Endodermal cell (in vitro differentiated cells): ENCODE measurements at regions not wholly inside any gene's neighbourhood (a gene's known extent, or its start where the extent isn't known, plus 50 kb on each side); places are given as distances from the start of the nearest gene placed in this dataset.

ENCODE experiments used
- DNase-seq: peaks from one replicate; pipeline ENCODE4 v3.0.0-alpha.2; 2017
- H3K27ac ChIP-seq: 2 replicates; pipeline ENCODE4 v1.5.1; 2013; ENCODE audit warnings: mild to moderate bottlenecking, low read depth, low read length, moderate library complexity
- H3K27me3 ChIP-seq: 2 replicates; pipeline ENCODE4 v1.6.1; 2013; ENCODE audit warnings: mild to moderate bottlenecking, low read length, moderate library complexity; ENCODE audit not compliant: insufficient read depth, control insufficient read depth, poor library complexity, severe bottlenecking
- H3K36me3 ChIP-seq: 2 replicates; pipeline ENCODE4 v1.7.0; 2013; ENCODE audit warnings: mild to moderate bottlenecking, low read length, moderate library complexity; ENCODE audit not compliant: control insufficient read depth, insufficient read depth
- H3K4me1 ChIP-seq: one replicate; pipeline ENCODE4 v1.7.0; 2013; ENCODE audit warnings: low read length; ENCODE audit not compliant: control insufficient read depth, insufficient read depth
- H3K4me3 ChIP-seq: 2 replicates; pipeline ENCODE4 v1.5.1; 2013; ENCODE audit warnings: mild to moderate bottlenecking, low read length, moderate library complexity
- H3K9ac ChIP-seq: 2 replicates; pipeline ENCODE4 v1.6.1; 2013; ENCODE audit warnings: mild to moderate bottlenecking, low read length, moderate library complexity; ENCODE audit not compliant: poor library complexity, severe bottlenecking; ENCODE audit errors: extremely low read depth
- H3K9me3 ChIP-seq: 2 replicates; pipeline ENCODE4 v1.6.1; 2013; ENCODE audit warnings: mild to moderate bottlenecking, low read length, moderate library complexity; ENCODE audit not compliant: control insufficient read depth
- H3K27ac Mint-ChIP-seq: 2 replicates; pipeline ENCODE4 v1.8.0; 2020; ENCODE audit warnings: mixed read lengths
- H3K27me3 Mint-ChIP-seq: 2 replicates; pipeline ENCODE4 v1.8.0; 2021; ENCODE audit warnings: mild to moderate bottlenecking, mixed read lengths; ENCODE audit not compliant: insufficient read depth
- H3K36me3 Mint-ChIP-seq: 2 replicates; pipeline ENCODE4 v1.8.0; 2020; ENCODE audit warnings: low read depth, mixed read lengths
- H3K4me1 Mint-ChIP-seq: 2 replicates; pipeline ENCODE4 v1.8.0; 2020; ENCODE audit warnings: mixed read lengths
- H3K4me3 Mint-ChIP-seq: 2 replicates; pipeline ENCODE4 v1.8.0; 2020; ENCODE audit warnings: mild to moderate bottlenecking, moderate library complexity, mixed read lengths
- H3K9me3 Mint-ChIP-seq: 2 replicates; pipeline ENCODE4 v1.8.0; 2020; ENCODE audit warnings: mild to moderate bottlenecking, mixed read lengths
- CTCF ChIP-seq: fragments of 200-600 bp; sonication (generic); conservative IDR thresholded peaks from 2 replicates; pipeline ENCODE4 v1.5.0; 2021; ENCODE audit warnings: antibody characterized with exemption, mild to moderate bottlenecking
- WGBS, 2 experiments: methylation state at CpG; one replicate each; pipeline versions ENCODE4 v1.1.5 to v1.1.7; 2013; ENCODE audit warnings: missing lambda C conversion rate in 2 of 2, mixed read lengths in 1 of 2; ENCODE audit not compliant: insufficient coverage in 1 of 2, insufficient read length in 1 of 2; 5-methylcytosine and 5-hydroxymethylcytosine counted together

DNA sequence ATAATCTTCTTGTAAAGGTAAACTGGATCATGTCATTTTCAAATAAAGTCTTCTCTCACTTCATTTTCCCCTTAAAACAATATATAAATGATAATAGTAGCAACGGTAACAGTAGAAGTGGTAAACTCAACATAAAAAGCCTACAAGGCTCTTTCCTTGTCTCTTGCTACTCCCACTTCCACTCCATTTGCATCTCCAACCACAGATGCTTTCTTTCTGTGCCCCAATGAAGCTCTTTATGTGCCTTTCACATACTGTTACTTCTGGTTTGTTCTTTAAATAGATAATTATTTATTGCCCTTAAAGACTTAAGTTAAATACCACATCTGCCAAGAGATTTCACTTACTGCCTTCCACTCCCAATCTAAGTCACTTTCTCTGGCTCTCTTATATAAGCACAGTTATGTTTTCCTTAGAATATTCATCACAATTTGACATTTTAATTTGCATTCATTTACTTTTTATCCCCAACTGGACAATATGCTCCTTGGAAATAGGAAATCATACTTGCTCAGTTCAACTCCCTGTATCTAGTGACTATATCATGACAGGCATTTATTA lies 149.9 kb downstream of the CRPPA start:
- no peak for TF ChIP-seq CTCF
- H3K9ac ChIP-seq = no peak overlapping the region
- no peaks in the 10 kb centered on the region for H3K27me3 Mint-ChIP-seq
- peak overlapping the region; percentile 59 for H3K4me3 ChIP-seq
- DNase-seq = no peak
- H3K36me3 Mint-ChIP-seq = peaks cover 3% of the 10 kb centered on the region
- no peak overlapping the region for H3K4me3 Mint-ChIP-seq
- peaks cover 13% of the 10 kb centered on the region for H3K9me3 ChIP-seq
- peaks cover 18% of the 10 kb centered on the region for H3K4me1 Mint-ChIP-seq
- H3K4me1 ChIP-seq = peaks cover 12% of the 10 kb centered on the region
- 83% methylated on average over 1 of the region's 1 CpG; no CpG with 5 or more reads in 1 of the 2 experiments for WGBS, 2 experiments
- peaks cover 10% of the 10 kb centered on the region for H3K9me3 Mint-ChIP-seq
- H3K27ac ChIP-seq = no peak overlapping the region
- no peaks in the 10 kb centered on the region for H3K27me3 ChIP-seq
- no peaks in the 10 kb centered on the region for H3K36me3 ChIP-seq
- H3K27ac Mint-ChIP-seq = peak overlapping the region; percentile 92

DNA sequence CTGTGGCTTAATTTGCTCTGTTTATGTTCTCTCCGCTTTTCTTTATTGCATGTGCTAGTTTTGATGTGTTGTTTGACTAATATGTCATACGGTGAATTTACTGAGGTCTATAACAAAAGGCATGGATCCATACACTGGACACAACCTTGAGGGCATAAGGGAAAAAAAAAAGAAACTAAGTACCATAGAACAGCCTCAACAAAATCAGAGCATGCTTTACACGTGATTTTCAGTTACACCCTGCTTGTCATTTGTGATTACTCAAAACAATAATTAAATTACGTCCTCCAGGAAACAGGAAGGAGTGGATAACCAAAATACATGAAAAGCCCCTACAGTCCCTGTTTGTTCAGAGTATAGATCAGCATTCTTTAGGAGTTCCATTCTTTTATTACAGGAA lies 150.5 kb downstream of the CRPPA start:
- Histone ChIP-seq H3K27ac (no peak overlapping the region), H3K4me3 (no peak overlapping the region), H3K27me3 (no peaks in the 10 kb centered on the region), H3K4me1 (peaks cover 12% of the 10 kb centered on the region), H3K9me3 (peaks cover 13% of the 10 kb centered on the region), H3K36me3 (no peaks in the 10 kb centered on the region), H3K9ac (no peak overlapping the region)
- Mint-ChIP-seq H3K9me3 (peaks cover 10% of the 10 kb centered on the region), H3K36me3 (peaks cover 3% of the 10 kb centered on the region), H3K27me3 (no peaks in the 10 kb centered on the region), H3K4me3 (no peak overlapping the region), H3K4me1 (peaks cover 18% of the 10 kb centered on the region), H3K27ac (no peak overlapping the region)
- no peak for DNase-seq
- WGBS, 2 experiments = 82 to 100% methylated on average over 2 to 4 of the region's 4 CpGs
- TF ChIP-seq CTCF = no peak

- no peak overlapping the region for H3K27ac Mint-ChIP-seq
- no peak overlapping the region for H3K4me3 Mint-ChIP-seq
- WGBS, 2 experiments = 93% methylated on average over 6 to 12 of the region's 12 CpGs
Observed at GRCh38 chr7:16268821-16269768, 152.2 kb downstream of the CRPPA start.

More at GRCh38 chr7:16268821-16269768, 152.2 kb downstream of the CRPPA start:
- H3K4me1 Mint-ChIP-seq = peaks cover 18% of the 10 kb centered on the region
- Histone ChIP-seq H3K4me1 (peaks cover 12% of the 10 kb centered on the region), H3K9me3 (peaks cover 9% of the 10 kb centered on the region), H3K36me3 (no peaks in the 10 kb centered on the region), H3K27me3 (no peaks in the 10 kb centered on the region), H3K9ac (no peak overlapping the region), H3K4me3 (no peak overlapping the region), H3K27ac (no peak overlapping the region)
- TF ChIP-seq CTCF = no peak
- H3K36me3 Mint-ChIP-seq = peaks cover 3% of the 10 kb centered on the region
- peaks cover 10% of the 10 kb centered on the region for H3K9me3 Mint-ChIP-seq
- DNase-seq = no peak
- H3K27me3 Mint-ChIP-seq = no peaks in the 10 kb centered on the region
